Ovary (tissue), 7 donors: ENCODE measurements at regions not wholly inside any gene's neighbourhood (a gene's known extent, or its start where the extent isn't known, plus 50 kb on each side); places are given as distances from the start of the nearest gene placed in this dataset.

Source experiments
- DNase-seq, 5 donors: peaks; one replicate each; pipeline ENCODE4 v3.0.0-alpha.2; 2019 to 2020
- H3K27ac ChIP-seq, 2 donors: fragments of 200-600 bp; one replicate each; pipeline versions ENCODE4 v1.5.1 to v1.8.0; 2019 to 2022
- H3K27me3 ChIP-seq: fragments of 200-600 bp; one replicate; pipeline ENCODE4 v1.8.0; 2022
- H3K36me3 ChIP-seq: fragments of 200-600 bp; sonication (generic); one replicate; pipeline ENCODE4 v1.5.1; 2019
- H3K4me1 ChIP-seq: one replicate; pipeline ENCODE4 v1.8.1; 2013; ENCODE audit warnings: mild to moderate bottlenecking, moderate library complexity; ENCODE audit not compliant: insufficient read depth
- H3K4me3 ChIP-seq: fragments of 200-600 bp; sonication (generic); one replicate; pipeline ENCODE4 v1.5.1; 2017
- H3K9me3 ChIP-seq, 2 donors: fragments of 200-600 bp in 1 of 2; sonication (generic) in 1 of 2; one replicate each; pipeline versions ENCODE4 v1.5.1 to v1.8.1; 2013 to 2019; ENCODE audit warnings: mild to moderate bottlenecking in 1 of 2, moderate library complexity in 1 of 2
- CTCF ChIP-seq, 3 donors: fragments of 450-650 bp in 2 of 3; fragments of 200-600 bp in 1 of 3; IDR thresholded peaks; one replicate each; pipeline versions ENCODE4 v1.5.1 to v1.8.0; 2016 to 2022; ENCODE audit warnings: antibody characterized with exemption in 3 of 3, mild to moderate bottlenecking in 1 of 3
- EP300 ChIP-seq: sonication (generic); formaldehyde crosslinking; IDR thresholded peaks from one replicate; pipeline ENCODE4 v1.6.1; 2017; ENCODE audit warnings: antibody characterized with exemption
- POLR2A ChIP-seq: fragments of 450-650 bp; IDR thresholded peaks from one replicate; pipeline ENCODE4 v1.6.1; 2017; ENCODE audit warnings: antibody characterized with exemption, mild to moderate bottlenecking, moderate library complexity
- WGBS, 3 donors: extraction: QIAGEN DNeasy Blood & Tissue Kit in 1 of 3; methylation state at CpG; one replicate each; pipeline versions ENCODE4 v1.1.5 to v1.1.7; 2013 to 2017; 5-methylcytosine and 5-hydroxymethylcytosine counted together
- intact Hi-C, 4 donors: fragments of 100-400 bp; cut with DNase I; formaldehyde crosslinking; loops; one replicate each; pipeline versions ENCODE4 v1.11.0 to v1.15.1; 2022 to 2023
- donor health status: DM: no; HTN: no; CAD: no; lungs with moderate emphysema.
- donor health status: DM: no; HTN: no; CAD: no.
- donor health status: Bipolar disorder and iron deficiency.
- donor health status: DM: no; HTN: no; CAD: no.
- donor health status: DM: yes; HTN: yes; CAD: no.

GRCh38 chr1:113253590-113253989, 136.7 kb upstream of the MAGI3 start:
- Histone ChIP-seq H3K27me3 (no peaks in the 10 kb centered on the region), H3K4me3 (no peak overlapping the region), H3K4me1 (no peaks in the 10 kb centered on the region), H3K9me3 (no peaks in the 10 kb centered on the region), H3K27ac (no peak overlapping the region), H3K36me3 (no peaks in the 10 kb centered on the region)
- 65 to 81% (median 79%) methylated on average over 2 of the region's 2 CpGs for WGBS, 3 donors
- intact Hi-C loops = no loop called here
- no peak for DNase-seq
- TF ChIP-seq EP300 = no peak
- TF ChIP-seq CTCF (IDR thresholded peaks at IDR 0.05) = no peak
- TF ChIP-seq POLR2A = no peak

GRCh38 chr1:113255038-113255719, 135.1 kb upstream of the MAGI3 start:
- Histone ChIP-seq H3K27me3 (no peaks in the 10 kb centered on the region), H3K9me3 (no peaks in the 10 kb centered on the region), H3K27ac (no peak overlapping the region), H3K36me3 (no peaks in the 10 kb centered on the region), H3K4me1 (no peaks in the 10 kb centered on the region), H3K4me3 (no peak overlapping the region)
- TF ChIP-seq EP300 = no peak
- TF ChIP-seq POLR2A = no peak
- no peak for TF ChIP-seq CTCF (IDR thresholded peaks at IDR 0.05)
- DNase-seq = no peak
- WGBS, 3 donors = 67 to 73% (median 70%) methylated on average over 7 of the region's 7 CpGs
- intact Hi-C loops = no loop called here

GRCh38 chr1:113255720-113256347, 134.5 kb upstream of the MAGI3 start:
- H3K4me3 ChIP-seq = no peak overlapping the region
- 66 to 71% (median 69%) methylated on average over 8 of the region's 8 CpGs for WGBS, 3 donors
- H3K27me3 ChIP-seq = no peaks in the 10 kb centered on the region
- H3K9me3 ChIP-seq = no peaks in the 10 kb centered on the region
- no peak overlapping the region for H3K27ac ChIP-seq
- no peak for DNase-seq
- no peaks in the 10 kb centered on the region for H3K36me3 ChIP-seq
- no peak for TF ChIP-seq CTCF (IDR thresholded peaks at IDR 0.05)
- intact Hi-C loops = no loop called here
- no peaks in the 10 kb centered on the region for H3K4me1 ChIP-seq

GRCh38 chr1:113256348-113256729, 134.0 kb upstream of the MAGI3 start:
- no peak for DNase-seq
- no peak overlapping the region for H3K4me3 ChIP-seq
- no peaks in the 10 kb centered on the region for H3K36me3 ChIP-seq
- no peaks in the 10 kb centered on the region for H3K4me1 ChIP-seq
- intact Hi-C loops = no loop called here
- TF ChIP-seq CTCF (IDR thresholded peaks at IDR 0.05) = no peak
- TF ChIP-seq POLR2A = no peak
- TF ChIP-seq EP300 = no peak
- WGBS, 3 donors = 83 to 89% (median 88%) methylated on average over 2 of the region's 2 CpGs
- no peak overlapping the region for H3K27ac ChIP-seq
- H3K27me3 ChIP-seq = no peaks in the 10 kb centered on the region
- no peaks in the 10 kb centered on the region for H3K9me3 ChIP-seq
